HG02763 (cell line): ENCODE measurements at regions not wholly inside any gene's neighbourhood (a gene's known extent, or its start where the extent isn't known, plus 50 kb on each side); places are given as distances from the start of the nearest gene placed in this dataset.

Experiments
- ATAC-seq: cut with Tn5 transposase; IDR thresholded peaks from one replicate; pipeline ENCODE4 v1.9.1; 2021; ENCODE audit warnings: mild to moderate bottlenecking, moderate library complexity; ENCODE audit not compliant: unreplicated experiment

GRCh38 chrX:124518885-124519284 lies 172.5 kb downstream of the SH2D1A start:
- ATAC-seq: no peak

- ATAC-seq: no peak
Observed at GRCh38 chrX:124524852-124525251, 178.5 kb downstream of the SH2D1A start.

GRCh38 chrX:124529786-124530185 lies 183.4 kb downstream of the SH2D1A start:
- no peak for ATAC-seq

- ATAC-seq: no peak
Observed at GRCh38 chrX:124530803-124531202, 184.4 kb downstream of the SH2D1A start.

GRCh38 chrX:124534536-124534935 lies 188.2 kb downstream of the SH2D1A start:
- no peak for ATAC-seq

GRCh38 chrX:124540474-124540873 lies 194.1 kb downstream of the SH2D1A start:
- no peak for ATAC-seq

GRCh38 chrX:124548571-124548970 lies 202.2 kb downstream of the SH2D1A start:
- no peak for ATAC-seq

GRCh38 chrX:124555036-124555595 lies 208.8 kb downstream of the SH2D1A start:
- no peak for ATAC-seq

- ATAC-seq: no peak
Observed at GRCh38 chrX:124557976-124558375, 211.6 kb downstream of the SH2D1A start.

GRCh38 chrX:124573468-124573867 lies 227.1 kb downstream of the SH2D1A start:
- no peak for ATAC-seq

- ATAC-seq: no peak
Observed at GRCh38 chrX:124592744-124593143, 246.4 kb downstream of the SH2D1A start.

- no peak for ATAC-seq
Observed at GRCh38 chrX:124594017-124594651, 247.8 kb downstream of the SH2D1A start.

- no peak for ATAC-seq
Observed at GRCh38 chrX:124605511-124605910, 259.1 kb downstream of the SH2D1A start.

GRCh38 chrX:124606724-124607123 lies 260.4 kb downstream of the SH2D1A start:
- no peak for ATAC-seq

- ATAC-seq: no peak
Observed at GRCh38 chrX:124619710-124620109, 273.3 kb downstream of the SH2D1A start.

- ATAC-seq: no peak
Observed at GRCh38 chrX:124634363-124634762, 288.0 kb downstream of the SH2D1A start.

GRCh38 chrX:124641737-124642491 lies 295.6 kb downstream of the SH2D1A start:
- no peak for ATAC-seq

GRCh38 chrX:124646403-124646802 lies 300.0 kb downstream of the SH2D1A start:
- no peak for ATAC-seq

GRCh38 chrX:124651031-124651430 lies 304.7 kb downstream of the SH2D1A start:
- no peak for ATAC-seq

- no peak for ATAC-seq
Observed at GRCh38 chrX:124665621-124666400, 319.4 kb downstream of the SH2D1A start.

GRCh38 chrX:124679199-124679598 lies 332.8 kb downstream of the SH2D1A start:
- ATAC-seq: no peak
